Keratinocyte (primary cell): ENCODE measurements at regions not wholly inside any gene's neighbourhood (a gene's known extent, or its start where the extent isn't known, plus 50 kb on each side); places are given as distances from the start of the nearest gene placed in this dataset.

Experiments
- DNase-seq: peaks from one replicate; pipeline ENCODE4 v3.0.0-alpha.2; 2011; ENCODE audit warnings: low read depth, missing footprints, low spot score
- FAIRE-seq: peaks from 2 replicates; lab custom pipeline; 2011; peaks lifted over from hg19 to GRCh38; lab: Jason Lieb, UNC
- H2AFZ ChIP-seq: 2 replicates; pipeline ENCODE4 v1.6.0; 2012; ENCODE audit warnings: low read length, control low read depth, inconsistent platforms; ENCODE audit not compliant: control insufficient read depth
- H3K27ac ChIP-seq: 2 replicates; pipeline ENCODE4 v1.5.1; 2011; ENCODE audit warnings: low read length; ENCODE audit not compliant: control insufficient read depth, insufficient read depth
- H3K27me3 ChIP-seq: 3 replicates; pipeline ENCODE4 v1.6.0; 2011; ENCODE audit warnings: low read length; ENCODE audit not compliant: control insufficient read depth, insufficient read depth; ENCODE audit errors: extremely low read depth
- H3K36me3 ChIP-seq, 2 experiments: 2 replicates in 1 of 2; 3 replicates in 1 of 2; pipeline ENCODE4 v1.5.1; 2011; ENCODE audit warnings: low read length in 2 of 2, mild to moderate bottlenecking in 1 of 2; ENCODE audit not compliant: control insufficient read depth in 2 of 2, insufficient read depth in 2 of 2; ENCODE audit errors: extremely low read depth in 1 of 2
- H3K4me1 ChIP-seq: 3 replicates; pipeline ENCODE4 v1.5.1; 2011; ENCODE audit warnings: low read length; ENCODE audit not compliant: control insufficient read depth, insufficient read depth; ENCODE audit errors: extremely low read depth
- H3K4me2 ChIP-seq: 3 replicates; pipeline ENCODE4 v1.6.0; 2011; ENCODE audit warnings: low read depth, low read length; ENCODE audit not compliant: control insufficient read depth, insufficient read depth; ENCODE audit errors: extremely low read depth
- H3K4me3 ChIP-seq, 3 experiments: fragments of 200-600 bp in 1 of 3; sonication (generic) in 1 of 3; 2 replicates in 2 of 3; 3 replicates in 1 of 3; pipeline ENCODE4 v1.5.1; 2011 to 2016; ENCODE audit warnings: low read length in 3 of 3, mild to moderate bottlenecking in 3 of 3, control low read depth in 2 of 3, inconsistent platforms in 1 of 3, low read depth in 1 of 3, mixed read lengths in 1 of 3, mixed run types in 1 of 3, moderate library complexity in 1 of 3; ENCODE audit not compliant: control insufficient read depth in 2 of 3, insufficient read depth in 2 of 3; ENCODE audit errors: extremely low read depth in 1 of 3
- H3K79me2 ChIP-seq: 2 replicates; pipeline ENCODE4 v1.6.0; 2012; ENCODE audit warnings: low read length; ENCODE audit not compliant: control insufficient read depth, insufficient read depth
- H3K9ac ChIP-seq: 3 replicates; pipeline ENCODE4 v1.6.0; 2011; ENCODE audit warnings: low read length; ENCODE audit not compliant: control insufficient read depth, insufficient read depth; ENCODE audit errors: extremely low read depth
- H3K9me1 ChIP-seq: 3 replicates; pipeline ENCODE4 v1.6.0; 2011; ENCODE audit warnings: low read length; ENCODE audit not compliant: control insufficient read depth, insufficient read depth; ENCODE audit errors: extremely low read depth
- H3K9me3 ChIP-seq: 2 replicates; pipeline ENCODE4 v1.5.1; 2012; ENCODE audit warnings: low read depth, low read length; ENCODE audit not compliant: control insufficient read depth
- H4K20me1 ChIP-seq: 3 replicates; pipeline ENCODE4 v1.6.0; 2011; ENCODE audit warnings: low read length; ENCODE audit not compliant: control insufficient read depth, insufficient read depth; ENCODE audit errors: extremely low read depth
- EZH2 ChIP-seq: IDR thresholded peaks from one replicate; pipeline ENCODE4 v1.6.1; 2012; ENCODE audit warnings: inconsistent platforms, mild to moderate bottlenecking, low read length, moderate library complexity
- dilution Hi-C: fragments of 300-500 bp; cut with MboI; formaldehyde crosslinking; loops from one replicate; pipeline ENCODE4 v1.7.0; 2020; ENCODE audit warnings: low sequenced_read_pairs; ENCODE audit not compliant: extremely low pct_ligation_motif_present
- TF ChIP-seq, protein P1 (sequence below), 3 experiments: IDR thresholded peaks in 1 of 3; conservative IDR thresholded peaks in 1 of 3; optimal IDR thresholded peaks in 1 of 3; 2 replicates in 2 of 3; 3 replicates in 1 of 3; pipeline versions ENCODE3 to v1.5.1; 2011; ENCODE audit warnings: low read length in 3 of 3, mild to moderate bottlenecking in 3 of 3, moderate library complexity in 2 of 3, control low read depth in 1 of 3, inconsistent platforms in 1 of 3; ENCODE audit not compliant: insufficient read depth in 2 of 3; ENCODE audit errors: extremely low read depth in 1 of 3

- H3K27ac ChIP-seq, result no peak overlapping the region
- no peaks in the 10 kb centered on the region for H3K9me1 ChIP-seq
- H3K36me3 ChIP-seq, result no peaks in the 10 kb centered on the region
- H3K4me2 ChIP-seq, result no peak overlapping the region
- peaks cover 3% of the 10 kb centered on the region for H3K9me3 ChIP-seq
- no peaks in the 10 kb centered on the region for H3K79me2 ChIP-seq
- FAIRE-seq, result no peak
- H3K27me3 ChIP-seq, result no peaks in the 10 kb centered on the region
- H2AFZ ChIP-seq, result no peak overlapping the region
- peaks cover 2% of the 10 kb centered on the region for H3K4me1 ChIP-seq
- H3K4me3 ChIP-seq, result no peak overlapping the region
- H4K20me1 ChIP-seq, result no peaks in the 10 kb centered on the region
- no peak for TF ChIP-seq EZH2
- TF ChIP-seq, protein P1, sequence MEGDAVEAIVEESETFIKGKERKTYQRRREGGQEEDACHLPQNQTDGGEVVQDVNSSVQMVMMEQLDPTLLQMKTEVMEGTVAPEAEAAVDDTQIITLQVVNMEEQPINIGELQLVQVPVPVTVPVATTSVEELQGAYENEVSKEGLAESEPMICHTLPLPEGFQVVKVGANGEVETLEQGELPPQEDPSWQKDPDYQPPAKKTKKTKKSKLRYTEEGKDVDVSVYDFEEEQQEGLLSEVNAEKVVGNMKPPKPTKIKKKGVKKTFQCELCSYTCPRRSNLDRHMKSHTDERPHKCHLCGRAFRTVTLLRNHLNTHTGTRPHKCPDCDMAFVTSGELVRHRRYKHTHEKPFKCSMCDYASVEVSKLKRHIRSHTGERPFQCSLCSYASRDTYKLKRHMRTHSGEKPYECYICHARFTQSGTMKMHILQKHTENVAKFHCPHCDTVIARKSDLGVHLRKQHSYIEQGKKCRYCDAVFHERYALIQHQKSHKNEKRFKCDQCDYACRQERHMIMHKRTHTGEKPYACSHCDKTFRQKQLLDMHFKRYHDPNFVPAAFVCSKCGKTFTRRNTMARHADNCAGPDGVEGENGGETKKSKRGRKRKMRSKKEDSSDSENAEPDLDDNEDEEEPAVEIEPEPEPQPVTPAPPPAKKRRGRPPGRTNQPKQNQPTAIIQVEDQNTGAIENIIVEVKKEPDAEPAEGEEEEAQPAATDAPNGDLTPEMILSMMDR (optimal IDR thresholded peaks at IDR 0.05 in 1 of 3, IDR thresholded peaks at IDR 0.05 in 1 of 3, conservative IDR thresholded peaks at IDR 0.05 in 1 of 3; ENCODE audit: extremely low read depth in 1 of 3, insufficient read depth in 2 of 3, low read length in 3 of 3), result no peak
- H3K9ac ChIP-seq, result no peak overlapping the region
- dilution Hi-C loops, result no loop called here
- DNase-seq, result no peak
These were observed 90.0 kb upstream of the GRIK2 start for GRCh38 chr6:101303495-101303894.

- Histone ChIP-seq H3K79me2 (no peaks in the 10 kb centered on the region), H3K4me1 (no peaks in the 10 kb centered on the region), H3K27me3 (no peaks in the 10 kb centered on the region), H3K9ac (no peak overlapping the region), H2AFZ (no peak overlapping the region), H3K4me3 (no peak overlapping the region), H3K27ac (no peak overlapping the region), H3K9me1 (no peaks in the 10 kb centered on the region), H4K20me1 (no peaks in the 10 kb centered on the region), H3K4me2 (no peak overlapping the region), H3K9me3 (no peaks in the 10 kb centered on the region), H3K36me3 (no peaks in the 10 kb centered on the region)
- DNase-seq (no peak), FAIRE-seq (no peak)
- TF ChIP-seq, protein P1 (optimal IDR thresholded peaks at IDR 0.05 in 1 of 3, IDR thresholded peaks at IDR 0.05 in 1 of 3, conservative IDR thresholded peaks at IDR 0.05 in 1 of 3; ENCODE audit: extremely low read depth in 1 of 3, insufficient read depth in 2 of 3, low read length in 3 of 3), result no peak
- no peak for TF ChIP-seq EZH2
- dilution Hi-C loops, result no loop called here
These were observed 80.9 kb upstream of the GRIK2 start for GRCh38 chr6:101312652-101313051.
